HG02885 (cell line): ENCODE measurements at regions not wholly inside any gene's neighbourhood (a gene's known extent, or its start where the extent isn't known, plus 50 kb on each side); places are given as distances from the start of the nearest gene placed in this dataset.

ENCODE experiments used
- ATAC-seq: cut with Tn5 transposase; IDR thresholded peaks from one replicate; pipeline ENCODE4 v1.9.1; 2021; ENCODE audit warnings: mild to moderate bottlenecking; ENCODE audit not compliant: unreplicated experiment, poor library complexity

GRCh38 chr4:157889788-157890187, 283.0 kb downstream of the GASK1B start:
- ATAC-seq = no peak

- ATAC-seq = no peak
Observed at GRCh38 chr4:157888281-157888680, 284.5 kb downstream of the GASK1B start.

- ATAC-seq = no peak
Observed at GRCh38 chr4:157887316-157887715, 285.5 kb downstream of the GASK1B start.

GRCh38 chr4:157886645-157887044, 286.2 kb downstream of the GASK1B start:
- ATAC-seq = no peak

GRCh38 chr4:157885811-157886210, 287.0 kb downstream of the GASK1B start:
- ATAC-seq = no peak

GRCh38 chr4:157882901-157883300, 289.9 kb downstream of the GASK1B start:
- ATAC-seq = no peak

GRCh38 chr4:157880761-157881160, 292.1 kb downstream of the GASK1B start:
- no peak for ATAC-seq

GRCh38 chr4:157854819-157855218, 318.0 kb downstream of the GASK1B start:
- ATAC-seq = no peak

- ATAC-seq = no peak
Observed at GRCh38 chr4:157840648-157841047, 332.2 kb downstream of the GASK1B start.

- ATAC-seq = no peak
Observed at GRCh38 chr4:157840034-157840433, 332.8 kb downstream of the GASK1B start.

- ATAC-seq = no peak
Observed at GRCh38 chr4:157838366-157838765, 334.5 kb downstream of the GASK1B start.

GRCh38 chr4:157837071-157837703, 335.6 kb downstream of the GASK1B start:
- ATAC-seq = no peak

- no peak for ATAC-seq
Observed at GRCh38 chr4:157832596-157832995, 340.2 kb downstream of the GASK1B start.

- ATAC-seq = no peak
Observed at GRCh38 chr4:157824021-157824420, 348.8 kb downstream of the GASK1B start.

GRCh38 chr4:157821814-157822213, 351.0 kb downstream of the GASK1B start:
- ATAC-seq = no peak

- no peak for ATAC-seq
Observed at GRCh38 chr4:157819693-157820464, 352.9 kb downstream of the GASK1B start.

- ATAC-seq = no peak
Observed at GRCh38 chr4:157818946-157819692, 353.7 kb downstream of the GASK1B start.

GRCh38 chr4:157810137-157810774, 362.6 kb downstream of the GASK1B start:
- ATAC-seq = no peak

GRCh38 chr4:157808796-157809383, 363.9 kb downstream of the GASK1B start:
- no peak for ATAC-seq

GRCh38 chr4:157806184-157806583, 366.6 kb downstream of the GASK1B start:
- no peak for ATAC-seq
